Motor neuron (in vitro differentiated cells): ENCODE measurements at regions not wholly inside any gene's neighbourhood (a gene's known extent, or its start where the extent isn't known, plus 50 kb on each side); places are given as distances from the start of the nearest gene placed in this dataset.

Source experiments
- ATAC-seq, 8 experiments: fragments of 200-7000 bp; cut with Tn5 transposase; replicated peaks in 6 of 8; 2 replicates each; pipeline ENCODE4 v1.8.0; 2021; ENCODE audit warnings: mild to moderate bottlenecking in 8 of 8, moderate library complexity in 8 of 8
- H3K27ac ChIP-seq, 2 donors: fragments of 250-450 bp; sonication (Bioruptor Pico); 2 replicates each; pipeline ENCODE4 v1.9.0; 2021; ENCODE audit warnings: antibody characterized with exemption in 2 of 2, mild to moderate bottlenecking in 2 of 2, moderate library complexity in 1 of 2
- H3K4me1 ChIP-seq, 2 donors: fragments of 250-450 bp; sonication (Bioruptor Pico); replicated peaks in 1 of 2; 2 replicates each; pipeline ENCODE4 v1.6.1; 2021; ENCODE audit warnings: antibody characterized with exemption in 2 of 2, mild to moderate bottlenecking in 2 of 2, moderate library complexity in 1 of 2
- H3K4me3 ChIP-seq, 5 donors: fragments of 250-450 bp; sonication (Bioruptor Pico); 2 replicates each; pipeline ENCODE4 v1.9.0; 2021; ENCODE audit warnings: antibody characterized with exemption in 5 of 5, mild to moderate bottlenecking in 5 of 5, moderate library complexity in 4 of 5
- WGBS, 10 experiments: fragments of 450-650 bp; shearing (Covaris generic); methylation state at CpG; one replicate each; pipeline ENCODE4 v1.0.0; 2022; 5-methylcytosine and 5-hydroxymethylcytosine counted together
- in situ Hi-C, 9 experiments: fragments of 400-800 bp; cut with MboI; loops; one replicate each; pipeline ENCODE4 v1.15.0; 2021; ENCODE audit warnings: low sequenced_read_pairs in 9 of 9, low pct_unique_long_range_greater_than_20kb in 2 of 9; ENCODE audit not compliant: unreplicated experiment in 9 of 9

DNA sequence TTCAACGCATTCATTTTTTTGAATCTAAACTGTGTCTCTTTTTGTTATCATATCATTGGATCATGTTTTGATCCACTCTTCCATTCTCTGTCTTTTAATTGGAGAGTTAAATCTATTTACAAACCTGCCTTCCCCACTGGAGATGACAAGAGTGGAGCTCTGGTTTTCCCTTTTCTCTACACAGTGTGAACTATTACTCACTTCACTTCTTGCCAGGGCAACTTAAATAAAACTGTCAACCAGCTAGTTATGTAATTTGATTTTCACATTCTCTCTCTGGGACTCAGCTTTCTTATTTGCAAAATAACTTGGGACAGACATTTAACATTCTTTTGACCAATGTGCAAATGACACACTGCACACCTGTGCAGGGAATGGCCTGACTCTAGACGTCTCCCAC is 230.8 kb upstream of the CST7 start:
- no peak for ATAC-seq
- Histone ChIP-seq H3K4me3 (no peak overlapping the region), H3K4me1 (no peaks in the 10 kb centered on the region), H3K27ac (no peak overlapping the region)
- in situ Hi-C loops, result no loop called here
- WGBS, 10 experiments, result 37 to 93% (median 75%) methylated on average over 1 to 2 of the region's 2 CpGs; no CpG with 5 or more reads in 1 of the 10 experiments

DNA sequence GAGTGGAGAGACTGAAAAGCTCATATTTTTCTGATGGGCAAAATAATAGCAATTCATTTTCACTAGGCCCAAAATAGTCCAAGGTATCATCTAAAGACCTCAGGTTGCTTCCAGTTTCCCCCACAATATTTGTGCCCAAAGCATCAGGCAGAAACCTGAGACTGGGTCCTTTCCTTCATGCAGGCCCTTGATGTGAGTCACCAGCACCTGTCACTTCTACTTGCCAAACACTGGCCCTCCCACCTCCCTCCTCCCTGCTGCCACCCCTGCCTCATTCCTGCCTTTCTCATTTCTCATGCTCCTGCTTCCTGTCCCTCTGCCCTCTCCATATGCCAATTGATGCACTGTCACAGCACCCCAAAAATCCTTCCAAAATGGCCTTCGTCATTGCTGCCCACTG is 230.4 kb upstream of the CST7 start:
- no peak overlapping the region for H3K4me3 ChIP-seq
- WGBS, 10 experiments, result 43 to 83% (median 80%) methylated on average over 1 of the region's 1 CpG; no CpG with 5 or more reads in 7 of the 10 experiments
- H3K4me1 ChIP-seq, result peaks cover 0 to 3% of the 10 kb centered on the region in 2 donors
- H3K27ac ChIP-seq, result no peak overlapping the region
- ATAC-seq, result no peak
- in situ Hi-C loops, result no loop called here

DNA sequence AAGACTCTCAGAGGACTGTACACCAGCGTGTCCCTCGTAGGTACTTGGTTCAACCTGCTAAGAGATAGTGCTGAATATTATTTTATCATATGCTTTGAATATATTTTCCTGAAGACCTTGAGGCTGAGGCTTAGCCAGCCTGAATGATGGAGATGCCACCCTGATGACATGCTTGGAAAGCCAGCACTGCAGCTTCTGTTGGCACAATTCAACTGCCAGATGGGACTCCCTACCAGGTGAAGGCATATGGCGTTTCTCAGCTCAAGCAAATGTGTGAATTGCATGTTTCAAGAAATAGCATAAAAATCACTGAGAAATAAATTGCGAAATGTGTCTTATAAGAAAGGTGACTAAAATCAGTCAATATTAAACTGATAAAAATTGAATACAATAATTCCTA is 228.1 kb upstream of the CST7 start:
- Histone ChIP-seq H3K4me1 (peaks cover 0 to 3% of the 10 kb centered on the region in 2 donors), H3K27ac (no peak overlapping the region), H3K4me3 (no peak overlapping the region)
- in situ Hi-C loops, result no loop called here
- ATAC-seq, result no peak
- 5 to 96% (median 86%) methylated on average over 1 to 4 of the region's 4 CpGs; no CpG with 5 or more reads in 1 of the 10 experiments for WGBS, 10 experiments

DNA sequence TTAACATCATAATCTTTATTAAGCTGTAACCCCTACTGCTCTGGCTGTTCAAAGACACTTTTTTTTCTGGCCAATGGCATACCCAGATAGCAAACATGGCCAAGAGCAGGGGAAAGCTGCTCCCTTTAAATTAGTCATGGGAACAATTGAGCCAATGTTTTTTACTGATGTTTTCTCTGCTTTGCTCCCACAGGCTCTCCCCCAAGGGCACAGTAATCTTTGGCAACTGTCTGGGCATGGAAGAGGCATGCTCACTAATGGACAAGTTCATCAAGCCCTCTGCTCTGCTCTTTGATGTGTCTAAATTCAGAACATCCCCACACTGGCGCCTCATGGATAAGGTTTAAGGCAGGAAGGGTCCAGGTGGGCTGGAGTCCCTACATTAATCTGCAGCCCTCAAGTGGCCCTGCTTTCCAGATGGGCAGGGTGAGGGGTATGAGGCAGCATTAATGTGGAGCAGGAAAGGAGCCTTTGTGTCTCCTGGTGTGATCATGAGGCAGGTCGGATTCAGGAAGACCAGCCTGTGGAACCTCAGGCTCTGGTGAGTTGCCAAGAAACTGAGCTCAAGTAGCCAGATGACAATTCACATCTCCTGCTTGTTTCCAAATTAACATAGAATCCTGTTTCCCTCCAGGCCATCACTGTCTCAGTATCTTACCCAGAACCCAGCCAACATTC is 227.0 kb upstream of the CST7 start:
- in situ Hi-C loops, result no loop called here
- WGBS, 10 experiments, result 42 to 60% (median 51%) methylated on average over 1 to 2 of the region's 2 CpGs; no CpG with 5 or more reads in 7 of the 10 experiments
- no peak overlapping the region for H3K4me3 ChIP-seq
- H3K27ac ChIP-seq, result no peak overlapping the region
- H3K4me1 ChIP-seq, result peaks cover 0 to 3% of the 10 kb centered on the region in 2 donors
- peak in 3 of 8 experiments; percentile 71 to 86 (median 71) for ATAC-seq

DNA sequence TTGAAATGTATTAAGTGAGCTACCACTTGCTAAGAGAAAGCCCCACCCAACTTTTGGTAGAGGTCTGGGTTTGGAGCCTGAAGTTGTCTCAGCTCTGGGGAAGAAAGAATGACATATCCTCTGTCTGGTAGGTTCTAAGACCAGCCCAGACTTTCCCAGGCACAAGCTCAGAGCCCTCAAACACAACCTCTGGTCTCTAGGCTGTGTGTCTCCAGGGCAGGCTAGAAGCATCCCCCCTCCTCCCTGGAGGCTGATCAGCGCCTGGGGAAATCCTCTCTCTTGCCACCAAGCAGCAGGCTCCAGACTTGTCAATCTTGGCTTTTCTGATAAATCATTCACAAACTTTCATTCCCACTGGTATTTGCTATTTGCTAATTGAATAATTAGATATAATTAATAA is 226.5 kb upstream of the CST7 start:
- peak in 2 of 8 experiments; percentile 34 to 57 for ATAC-seq
- Histone ChIP-seq H3K4me3 (no peak overlapping the region), H3K27ac (no peak overlapping the region), H3K4me1 (peaks cover 0 to 3% of the 10 kb centered on the region in 2 donors)
- in situ Hi-C loops, result no loop called here
- 57 to 60% methylated on average over 1 of the region's 1 CpG; no CpG with 5 or more reads in 8 of the 10 experiments for WGBS, 10 experiments

DNA sequence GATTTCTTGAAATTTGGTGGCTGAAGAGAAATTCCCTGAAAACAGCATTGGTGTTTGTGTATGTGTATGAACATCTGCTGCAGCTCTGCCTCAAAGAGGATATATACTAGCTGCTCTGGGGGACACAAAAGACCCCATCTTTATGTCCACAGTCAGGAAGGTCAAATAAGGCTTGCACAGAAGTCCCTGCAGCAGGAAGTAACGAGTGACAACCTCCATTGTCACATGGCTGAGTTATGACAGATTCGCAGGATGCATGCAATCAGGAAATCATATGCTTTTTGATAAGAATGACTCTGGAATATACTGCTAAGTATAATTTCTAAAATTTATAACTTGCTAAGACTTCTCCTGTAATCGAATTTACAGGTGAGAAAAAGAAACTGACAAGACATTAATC is 225.9 kb upstream of the CST7 start:
- Histone ChIP-seq H3K4me3 (no peak overlapping the region), H3K27ac (no peak overlapping the region), H3K4me1 (peaks cover 0 to 3% of the 10 kb centered on the region in 2 donors)
- ATAC-seq, result no peak
- 0 to 81% (median 63%) methylated on average over 1 to 3 of the region's 3 CpGs; no CpG with 5 or more reads in 1 of the 10 experiments for WGBS, 10 experiments
- in situ Hi-C loops, result no loop called here

DNA sequence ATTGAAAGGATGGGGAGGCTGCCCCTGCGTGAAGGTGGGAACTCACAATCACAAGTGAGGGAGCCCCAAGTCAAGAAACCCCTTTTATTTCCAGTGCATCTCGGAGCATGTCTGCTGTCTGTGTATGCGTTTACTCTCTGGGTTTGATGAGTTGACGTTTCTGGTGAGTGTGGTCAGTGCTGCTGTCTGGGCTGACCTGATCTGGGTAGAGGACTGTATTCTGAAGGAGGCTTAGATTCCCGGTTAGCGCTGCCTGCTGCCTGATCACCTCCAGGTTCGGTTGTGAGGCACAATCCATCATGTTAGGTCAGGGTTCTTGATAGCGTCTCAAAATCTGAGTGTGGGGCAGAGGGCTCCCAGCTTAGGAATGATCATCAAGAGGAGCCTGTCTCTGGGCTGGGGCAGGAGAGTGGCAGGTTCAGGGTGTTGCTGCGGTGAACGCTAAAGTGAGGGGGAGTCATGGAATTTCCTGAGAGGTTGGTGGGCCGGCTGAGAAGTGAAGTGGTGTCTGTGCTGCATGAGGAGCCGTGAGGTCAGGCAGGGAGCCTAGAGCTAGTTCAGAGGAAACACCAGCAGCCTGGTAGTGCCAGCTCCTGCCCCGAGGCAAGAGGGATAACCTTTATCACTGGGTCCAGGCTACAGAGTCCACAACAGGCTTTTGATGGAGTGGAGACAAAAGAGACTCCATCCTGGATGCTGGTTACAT is 225.3 kb upstream of the CST7 start:
- Histone ChIP-seq H3K4me3 (no peak overlapping the region), H3K27ac (no peak overlapping the region), H3K4me1 (peaks cover 0 to 3% of the 10 kb centered on the region in 2 donors)
- 48 to 100% (median 77%) methylated on average over 1 to 9 of the region's 13 CpGs; no CpG with 5 or more reads in 1 of the 10 experiments for WGBS, 10 experiments
- in situ Hi-C loops, result no loop called here
- peak in 4 of 8 experiments; percentile 34 to 59 (median 48) for ATAC-seq

DNA sequence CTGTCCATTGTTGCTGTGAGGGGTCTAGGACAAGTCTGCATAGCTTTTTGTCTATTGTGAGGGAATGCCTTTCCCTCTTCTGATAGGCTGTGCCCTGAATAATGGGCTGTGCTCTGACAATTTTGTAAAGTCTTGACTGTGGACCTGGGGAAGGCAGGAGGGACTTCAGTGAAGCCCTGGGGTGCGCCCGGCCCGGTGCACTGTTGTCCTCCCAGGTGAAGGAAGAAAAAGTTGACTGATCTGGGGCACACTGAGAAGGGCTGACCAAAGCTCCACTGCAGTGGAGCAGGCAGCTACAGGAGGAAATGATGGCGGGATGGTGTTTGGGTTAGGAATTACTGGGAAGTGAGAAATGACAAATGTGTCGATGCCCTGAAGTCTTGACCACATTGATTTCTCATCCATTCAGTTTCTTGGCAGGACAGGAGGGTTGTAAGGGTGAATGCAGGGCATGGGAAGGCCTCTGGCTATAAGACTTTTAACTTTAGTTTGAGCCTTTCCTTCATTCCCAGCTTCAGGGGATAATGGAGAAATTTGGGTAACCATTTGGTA is 224.0 kb upstream of the CST7 start:
- in situ Hi-C loops, result no loop called here
- ATAC-seq, result no peak
- Histone ChIP-seq H3K27ac (no peak overlapping the region), H3K4me3 (no peak overlapping the region), H3K4me1 (peaks cover 0 to 3% of the 10 kb centered on the region in 2 donors)
- 39 to 93% (median 82%) methylated on average over 1 to 5 of the region's 5 CpGs; no CpG with 5 or more reads in 4 of the 10 experiments for WGBS, 10 experiments

DNA sequence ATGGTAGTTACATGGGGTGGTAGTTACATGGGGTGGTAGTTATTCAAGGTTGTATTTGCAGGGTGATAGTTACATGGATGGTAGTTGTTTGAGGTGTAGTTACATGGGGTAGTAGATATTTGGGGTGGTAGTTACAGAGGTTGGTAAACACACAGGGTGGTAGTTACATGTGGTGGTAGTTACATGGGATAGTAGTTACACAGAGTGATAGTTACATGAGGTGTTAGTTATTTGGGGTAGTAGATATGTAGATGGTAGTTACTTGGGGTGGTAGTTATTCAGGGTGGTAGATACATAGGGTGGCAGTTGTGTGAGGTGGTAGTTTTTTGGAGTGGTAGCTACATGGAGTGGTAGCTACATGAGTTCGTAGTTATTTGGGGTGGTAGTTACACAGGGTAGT is 221.3 kb upstream of the CST7 start:
- in situ Hi-C loops, result no loop called here
- ATAC-seq, result no peak
- Histone ChIP-seq H3K4me3 (no peak overlapping the region), H3K27ac (no peak overlapping the region), H3K4me1 (peaks cover 0 to 3% of the 10 kb centered on the region in 2 donors)
- WGBS, 10 experiments, result 20 to 100% (median 44%) methylated on average over 1 of the region's 1 CpG; no CpG with 5 or more reads in 4 of the 10 experiments

DNA sequence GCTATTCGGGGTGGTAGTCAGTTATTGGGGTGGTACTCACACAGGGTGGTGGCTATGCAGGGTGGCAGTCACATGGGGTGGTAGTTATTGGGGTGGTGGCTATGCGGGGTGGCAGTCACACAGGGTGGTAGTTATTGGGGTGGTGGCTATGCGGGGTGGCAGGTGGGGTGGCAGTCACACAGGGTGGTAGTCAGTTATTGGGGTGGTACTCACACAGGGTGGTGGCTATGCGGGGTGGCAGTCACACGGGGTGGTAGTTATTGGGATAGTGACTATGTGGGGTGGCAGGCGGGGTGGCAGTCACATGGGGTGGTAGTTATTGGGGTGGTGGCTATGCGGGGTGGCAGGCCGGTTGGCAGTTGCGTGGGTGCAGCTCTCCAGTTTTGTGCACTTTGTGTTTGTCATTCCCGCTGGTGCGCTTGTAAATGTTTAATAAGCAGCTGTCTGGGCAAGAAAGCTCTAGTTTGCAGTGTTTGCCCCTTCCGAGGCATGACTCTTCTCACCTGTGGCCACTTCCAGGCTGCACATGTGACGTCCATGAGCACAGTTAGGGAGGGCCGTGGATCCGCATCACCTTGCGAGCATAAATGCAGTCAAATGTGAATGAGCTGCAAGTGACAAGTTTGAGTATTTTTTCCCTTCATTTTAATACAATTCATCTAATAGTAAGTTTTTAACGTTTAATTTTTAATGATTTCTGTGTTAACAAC is 219.0 kb upstream of the CST7 start:
- in situ Hi-C loops, result no loop called here
- WGBS, 10 experiments, result 60 to 96% (median 80%) methylated on average over 1 to 8 of the region's 17 CpGs; no CpG with 5 or more reads in 3 of the 10 experiments
- ATAC-seq, result no peak

DNA sequence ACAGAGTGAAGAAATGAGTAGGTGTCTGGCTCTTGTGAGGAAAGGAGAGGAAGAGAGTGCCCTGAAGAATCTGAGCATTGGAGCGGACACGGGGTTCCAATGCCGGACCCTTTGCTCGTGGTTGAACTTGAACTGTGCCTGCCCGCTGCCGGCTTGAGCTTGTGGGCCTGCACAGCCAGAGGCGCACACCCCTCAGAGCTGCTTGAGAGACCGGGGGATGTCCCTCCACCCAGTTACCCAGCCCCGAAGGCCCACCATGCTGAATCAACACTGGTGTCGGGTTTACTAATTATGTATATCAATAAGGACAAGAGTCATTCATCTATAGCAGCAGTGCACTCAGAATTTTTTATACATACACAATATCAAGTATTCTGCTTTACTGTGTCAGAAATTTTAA is 218.3 kb upstream of the CST7 start:
- 50 to 100% (median 86%) methylated on average over 1 to 9 of the region's 10 CpGs; no CpG with 5 or more reads in 3 of the 10 experiments for WGBS, 10 experiments
- H3K4me1 ChIP-seq, result no peaks in the 10 kb centered on the region
- no peak for ATAC-seq
- no peak overlapping the region for H3K4me3 ChIP-seq
- H3K27ac ChIP-seq, result no peak overlapping the region
- in situ Hi-C loops, result no loop called here

More for the DNA sequence above, 219.0 kb upstream of the CST7 start:
- Histone ChIP-seq H3K4me3 (no peak overlapping the region), H3K27ac (no peak overlapping the region), H3K4me1 (no peaks in the 10 kb centered on the region)

DNA sequence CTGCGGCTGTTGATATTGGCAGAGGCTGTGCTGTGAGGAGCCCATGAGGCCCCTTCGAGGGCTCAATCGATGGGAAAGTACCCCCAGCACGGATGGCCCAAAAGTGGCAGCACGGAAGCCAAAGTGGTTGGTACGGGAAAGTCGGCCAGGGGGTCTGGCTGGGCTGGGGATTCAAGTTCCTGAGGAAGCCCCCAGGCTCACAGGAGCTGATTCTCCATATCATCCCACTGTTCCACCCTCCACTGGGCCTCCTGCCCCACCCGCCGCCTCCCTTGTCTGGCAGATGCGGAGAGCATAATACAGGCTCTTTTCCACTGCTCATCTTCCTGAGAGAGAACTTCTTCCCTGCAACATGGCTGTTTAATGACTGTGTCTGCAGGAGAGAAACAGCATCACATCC is 217.8 kb upstream of the CST7 start:
- 51 to 100% (median 83%) methylated on average over 1 to 6 of the region's 10 CpGs; no CpG with 5 or more reads in 4 of the 10 experiments for WGBS, 10 experiments
- no peaks in the 10 kb centered on the region for H3K4me1 ChIP-seq
- no peak overlapping the region for H3K4me3 ChIP-seq
- no peak overlapping the region for H3K27ac ChIP-seq
- in situ Hi-C loops, result no loop called here
- ATAC-seq, result no peak

DNA sequence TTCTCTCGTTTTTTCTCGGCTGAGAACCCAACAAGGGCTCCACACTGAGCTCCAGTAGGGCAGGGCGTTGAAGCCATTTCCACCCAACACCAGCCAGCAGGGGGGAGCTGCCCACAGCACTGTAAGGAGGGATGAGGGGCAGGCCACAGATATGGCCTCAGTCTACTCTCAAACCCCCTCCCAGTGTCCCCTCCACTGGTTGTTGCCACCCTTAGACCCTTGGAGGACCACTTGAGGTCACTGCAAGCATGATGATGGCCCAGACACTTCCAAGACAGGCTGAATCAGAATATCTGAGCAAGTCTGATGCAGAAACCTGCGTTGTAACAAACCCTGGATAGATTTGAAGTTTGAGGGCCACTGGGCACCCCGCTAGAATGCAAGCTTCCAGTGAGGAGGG is 217.0 kb upstream of the CST7 start:
- WGBS, 10 experiments, result 8 to 100% (median 60%) methylated on average over 1 to 3 of the region's 5 CpGs; no CpG with 5 or more reads in 1 of the 10 experiments
- no peak for ATAC-seq
- Histone ChIP-seq H3K4me3 (no peak overlapping the region), H3K27ac (no peak overlapping the region), H3K4me1 (no peaks in the 10 kb centered on the region)
- in situ Hi-C loops, result no loop called here
